ENCODE measurements at regions not wholly inside any gene's neighbourhood (a gene's known extent, or its start where the extent isn't known, plus 50 kb on each side); places are given as distances from the start of the nearest gene placed in this dataset.
A peak's percentile ranks its signal among the peaks of the same experiment; 100 is the strongest.
"Not testable (repeated sequence)": the region's sequence is repeated elsewhere in the genome, so short reads cannot be mapped to it uniquely, and the experiment has no call there.

DNA sequence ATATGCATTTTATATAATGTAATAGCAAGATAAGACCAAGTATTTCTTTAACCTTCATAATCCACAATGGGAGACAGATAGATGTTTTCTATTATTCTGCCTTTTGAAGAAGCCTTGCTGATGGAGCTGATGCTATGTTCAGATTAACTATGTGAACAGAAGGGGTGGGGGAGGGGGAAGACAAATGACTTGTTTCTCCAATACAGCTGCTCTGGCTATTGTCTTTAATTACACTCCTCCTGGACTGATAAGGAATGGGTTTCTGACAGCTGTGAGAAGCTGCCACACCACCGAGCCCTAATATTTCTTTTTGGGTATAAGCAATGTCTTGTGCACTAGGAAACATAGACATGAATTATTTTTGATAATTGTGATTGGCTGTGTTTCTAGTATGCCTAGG lies 62.0 kb downstream of the CAVIN4 start:
- no peak for DNase-seq (ENCODE audit: low read depth)

DNA sequence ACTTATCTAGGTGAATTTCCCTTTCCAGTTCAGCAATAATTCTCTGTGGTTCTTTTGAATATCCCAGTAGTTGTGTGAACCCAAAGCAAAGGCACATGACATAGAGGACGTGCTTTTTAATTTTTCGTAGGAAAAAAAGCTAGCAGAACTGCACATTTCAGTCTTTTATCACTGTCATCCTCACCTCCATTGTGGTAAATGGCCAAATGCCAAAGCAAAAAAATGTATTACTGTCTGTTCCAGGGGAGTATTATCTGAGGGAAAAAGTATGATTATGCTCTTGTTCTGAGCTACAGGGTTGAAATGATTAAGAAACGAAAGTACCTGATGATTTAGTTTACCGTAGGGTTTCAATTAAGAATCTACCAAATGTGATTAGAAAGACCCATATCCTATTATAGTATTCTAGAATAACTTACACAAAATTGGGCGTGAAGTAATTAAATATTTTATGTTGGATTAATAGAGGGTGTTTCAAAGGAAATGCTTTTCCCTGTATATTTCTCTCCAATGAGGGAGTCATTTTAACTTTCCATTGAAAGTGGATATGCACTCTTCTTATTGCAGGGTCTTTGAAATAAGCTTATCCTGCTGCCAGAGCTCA lies 62.7 kb downstream of the CAVIN4 start:
- peak; percentile 4 for DNase-seq (ENCODE audit: low read depth)

DNA sequence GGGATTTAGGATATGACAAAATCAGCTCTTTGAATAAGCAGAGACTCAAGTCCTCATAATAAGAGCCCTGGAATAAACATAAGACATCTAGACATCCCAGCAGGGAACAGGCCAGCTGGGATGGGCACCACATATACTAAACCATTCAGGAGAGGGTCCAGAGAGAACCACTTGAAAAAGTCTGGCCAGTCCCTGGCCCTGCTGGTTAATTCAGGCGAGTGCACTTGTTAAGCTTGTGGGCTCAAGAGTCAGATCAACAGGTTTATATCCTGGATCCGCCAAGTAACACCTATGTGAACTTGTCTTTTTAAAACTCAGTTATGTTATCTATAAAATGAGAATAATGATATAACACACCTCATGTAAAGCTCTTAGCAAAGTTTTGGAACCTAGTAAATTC lies 63.3 kb downstream of the CAVIN4 start:
- no peak for DNase-seq (ENCODE audit: low read depth)

DNA sequence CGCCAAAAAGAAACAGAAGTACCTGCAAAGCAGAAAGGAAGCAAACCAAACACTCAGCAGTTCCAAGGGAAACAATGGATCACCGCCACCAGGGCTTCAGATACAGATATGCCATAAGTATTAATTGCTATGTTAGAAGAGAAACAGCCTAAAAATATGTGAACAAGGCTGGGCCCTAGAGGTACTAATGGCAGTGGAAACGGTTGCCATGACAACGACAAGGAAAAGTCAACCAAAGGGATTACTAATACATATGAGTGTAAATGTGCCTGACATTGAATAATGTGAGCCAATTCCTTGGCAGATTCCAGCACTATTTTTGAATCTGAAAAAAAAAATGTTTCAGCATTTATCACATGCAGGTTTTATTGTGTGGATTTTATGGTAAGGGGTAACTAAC lies 75.0 kb downstream of the CAVIN4 start:
- no peak for DNase-seq (ENCODE audit: low read depth)

- no peak for DNase-seq (ENCODE audit: low read depth)
Measured at GRCh38 chr9:100653643-100654334, 75.9 kb downstream of the CAVIN4 start.

DNA sequence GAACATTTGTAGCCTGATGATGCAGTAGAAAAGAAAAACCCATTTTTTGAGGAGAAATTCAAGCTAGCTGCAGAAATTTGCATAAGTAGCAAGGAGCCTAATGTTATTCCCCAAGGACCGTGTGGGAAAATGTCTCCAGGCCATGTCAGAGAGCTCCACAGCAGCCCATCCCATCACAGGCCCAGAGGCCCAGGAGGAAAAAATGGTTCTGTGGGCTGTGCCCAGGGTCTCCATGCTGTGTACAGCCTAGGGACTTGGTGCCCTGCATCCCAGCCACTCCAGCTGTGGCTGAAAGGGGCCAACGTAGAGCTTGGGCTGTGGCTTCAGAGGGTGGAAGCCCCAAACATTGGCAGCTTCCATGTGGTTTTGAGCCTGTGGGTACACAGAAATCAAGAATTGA lies 79.0 kb downstream of the CAVIN4 start:
- not testable (repeated sequence) for DNase-seq (ENCODE audit: low read depth)

GRCh38 chr9:100661668-100662067 lies 83.8 kb downstream of the CAVIN4 start:
- no peak for DNase-seq (ENCODE audit: low read depth)

GRCh38 chr9:100662122-100662521 lies 84.2 kb downstream of the CAVIN4 start:
- no peak for DNase-seq (ENCODE audit: low read depth)

DNA sequence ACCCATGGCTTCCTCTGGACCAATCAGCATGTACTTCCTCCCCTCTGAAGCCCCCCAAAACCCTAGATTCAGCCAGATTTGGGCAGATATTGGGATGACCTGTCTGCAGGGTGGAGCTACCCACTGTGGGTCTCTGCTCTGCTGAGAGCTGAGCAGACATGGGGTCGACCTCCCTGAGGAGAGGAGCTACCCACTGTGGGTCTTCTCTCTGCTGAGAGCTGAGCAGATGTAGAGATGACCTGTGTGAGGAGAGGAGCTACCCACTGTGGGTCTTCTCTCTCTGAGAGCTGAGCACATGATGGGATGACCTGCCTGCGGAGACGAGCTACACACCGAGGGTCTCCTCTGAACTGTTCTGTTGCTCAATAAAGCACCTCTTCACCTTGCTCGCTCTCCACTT lies 89.6 kb downstream of the CAVIN4 start:
- no peak for DNase-seq (ENCODE audit: low read depth)

DNA sequence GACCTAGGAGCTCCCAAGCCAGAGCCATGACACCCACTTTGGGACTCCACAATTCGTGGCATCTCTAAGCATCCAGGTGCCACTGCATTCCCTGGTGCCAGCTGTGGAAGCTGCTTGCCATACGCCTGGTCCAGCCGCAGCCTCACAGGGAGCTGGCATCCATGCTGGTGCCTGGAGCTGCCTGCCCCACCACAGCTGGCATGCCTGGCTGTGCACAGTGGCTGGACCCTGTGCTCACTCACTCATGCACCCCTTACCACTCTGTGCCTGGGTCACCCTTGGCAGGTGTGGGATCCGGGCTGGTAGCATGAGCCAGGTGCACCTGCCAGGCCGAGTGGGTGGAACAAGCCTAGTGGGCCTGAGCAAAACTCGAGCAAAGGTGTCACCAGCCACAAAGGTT lies 90.1 kb downstream of the CAVIN4 start:
- DNase-seq (ENCODE audit: low read depth), result no peak

DNA sequence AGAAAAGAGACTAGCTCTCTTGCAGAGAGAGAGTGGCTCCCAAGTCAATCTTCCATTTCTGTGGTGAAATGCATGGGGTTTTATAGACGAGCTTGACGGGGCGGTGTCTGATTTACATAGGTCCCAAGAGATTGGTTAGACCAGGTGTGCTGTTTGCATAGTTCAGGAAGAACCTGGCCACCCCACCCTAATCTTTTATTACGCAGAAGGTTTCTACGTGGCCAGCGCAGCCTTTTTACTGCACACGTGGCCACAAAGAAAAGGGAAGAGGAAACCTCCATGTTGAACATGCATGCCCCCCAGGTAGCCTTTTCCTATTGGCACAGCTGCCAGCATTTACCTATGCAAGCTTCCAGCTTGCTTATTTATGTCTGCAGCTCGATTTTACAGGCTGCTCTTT lies 92.1 kb downstream of the CAVIN4 start:
- DNase-seq (ENCODE audit: low read depth), result no peak

DNA sequence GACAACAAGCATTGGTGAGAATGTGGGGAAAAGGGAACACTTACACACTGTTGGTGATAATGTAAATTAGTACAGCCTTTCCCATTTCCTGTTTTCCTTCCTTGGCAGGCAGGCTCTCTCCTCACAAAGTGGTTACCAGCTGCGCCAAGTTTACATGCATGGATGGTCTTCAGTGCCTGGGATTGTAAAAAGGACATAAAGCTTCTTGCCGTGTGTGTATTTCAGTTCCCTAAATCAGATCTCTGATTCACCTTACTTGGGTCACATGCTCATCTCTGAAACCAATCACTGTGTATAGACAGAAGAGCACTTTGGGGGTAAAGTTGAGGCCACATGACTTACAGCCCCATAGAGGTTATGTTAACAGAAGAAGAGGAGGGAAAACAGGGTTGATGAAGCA lies 92.8 kb downstream of the CAVIN4 start:
- DNase-seq (ENCODE audit: low read depth), result no peak

- DNase-seq (ENCODE audit: low read depth), result no peak
Measured at GRCh38 chr9:100671898-100672297, 94.0 kb downstream of the CAVIN4 start.

- DNase-seq (ENCODE audit: low read depth), result no peak
Measured at GRCh38 chr9:100673249-100673648, 95.4 kb downstream of the CAVIN4 start.

DNA sequence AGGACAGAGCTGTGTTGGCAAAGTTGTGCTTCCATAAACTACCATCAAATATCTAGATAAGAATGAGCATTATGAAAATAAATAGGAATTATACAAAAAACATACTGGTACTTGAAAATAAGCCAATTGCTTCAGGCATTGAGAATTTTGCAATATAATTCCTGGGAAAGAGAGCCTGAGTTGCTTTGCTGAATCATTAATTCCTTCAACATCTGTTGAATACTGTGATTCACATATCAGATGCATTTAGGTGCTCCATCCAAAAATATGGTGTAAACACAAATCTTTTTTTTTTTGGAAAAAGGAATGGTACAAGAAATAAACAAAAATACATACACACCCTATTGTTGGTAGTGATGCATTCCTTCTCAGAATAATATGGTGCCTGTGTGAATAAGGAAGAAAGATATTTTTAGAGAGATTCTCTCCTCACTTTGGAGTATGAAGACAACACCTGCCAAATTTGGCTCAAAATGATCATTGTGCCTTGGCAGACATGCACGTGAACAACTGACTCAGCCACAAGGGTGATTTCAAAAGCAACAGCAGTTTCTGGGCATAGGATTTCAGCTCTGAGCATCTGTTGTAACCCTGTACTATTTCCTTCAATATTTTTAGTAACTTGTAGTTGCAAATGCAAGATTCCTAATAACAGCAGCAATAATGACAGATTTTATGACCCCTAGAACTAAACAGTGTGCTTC lies 96.7 kb downstream of the CAVIN4 start:
- DNase-seq (ENCODE audit: low read depth), result no peak

DNA sequence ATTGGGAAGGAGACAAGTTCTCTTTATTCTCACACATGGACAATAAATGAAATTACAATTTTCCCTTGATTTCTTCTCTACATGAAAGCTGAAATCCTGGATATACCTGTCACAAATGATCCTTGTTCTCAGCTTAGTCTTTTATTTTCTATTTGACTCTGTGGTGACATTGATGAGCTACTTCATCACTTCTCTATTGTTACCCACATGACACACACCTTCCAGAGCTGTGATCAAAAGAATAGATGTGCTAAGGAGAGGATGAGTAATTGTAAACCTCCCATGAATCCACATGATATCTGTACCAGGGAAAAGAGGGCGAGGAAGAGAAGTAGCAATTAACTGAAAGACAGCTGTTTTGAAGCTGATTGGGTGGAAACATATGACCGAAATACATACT lies 102.0 kb downstream of the CAVIN4 start:
- DNase-seq (ENCODE audit: low read depth), result no peak

- DNase-seq (ENCODE audit: low read depth), result no peak
Measured at GRCh38 chr9:100686420-100686819, 108.5 kb downstream of the CAVIN4 start.

GRCh38 chr9:100689635-100690034 lies 111.8 kb downstream of the CAVIN4 start:
- no peak for DNase-seq (ENCODE audit: low read depth)

- DNase-seq (ENCODE audit: low read depth), result no peak
Measured at GRCh38 chr9:100690438-100690837, 112.6 kb downstream of the CAVIN4 start.

GRCh38 chr9:100697339-100697738 lies 119.5 kb downstream of the CAVIN4 start:
- no peak for DNase-seq (ENCODE audit: low read depth)

DNA sequence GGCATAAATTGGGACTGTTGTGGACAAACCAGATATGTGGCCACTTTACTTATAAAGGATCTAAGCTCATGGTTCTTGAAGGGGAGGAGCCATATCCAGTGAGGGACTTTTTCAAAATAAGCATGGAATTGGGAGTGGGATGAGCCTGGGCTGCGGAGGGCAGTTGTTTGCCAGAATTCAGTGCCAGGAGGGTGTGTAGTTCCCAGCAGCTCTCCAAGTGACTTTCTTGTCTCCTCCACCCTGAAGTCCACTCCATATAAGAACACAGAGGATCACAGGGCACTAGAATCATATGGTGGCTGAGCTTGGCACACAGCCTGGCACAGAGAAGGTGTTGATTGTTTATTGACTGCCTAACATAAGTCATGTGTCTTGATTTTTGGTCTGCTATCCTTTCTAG lies 121.1 kb downstream of the CAVIN4 start:
- DNase-seq (ENCODE audit: low read depth), result no peak

DNA sequence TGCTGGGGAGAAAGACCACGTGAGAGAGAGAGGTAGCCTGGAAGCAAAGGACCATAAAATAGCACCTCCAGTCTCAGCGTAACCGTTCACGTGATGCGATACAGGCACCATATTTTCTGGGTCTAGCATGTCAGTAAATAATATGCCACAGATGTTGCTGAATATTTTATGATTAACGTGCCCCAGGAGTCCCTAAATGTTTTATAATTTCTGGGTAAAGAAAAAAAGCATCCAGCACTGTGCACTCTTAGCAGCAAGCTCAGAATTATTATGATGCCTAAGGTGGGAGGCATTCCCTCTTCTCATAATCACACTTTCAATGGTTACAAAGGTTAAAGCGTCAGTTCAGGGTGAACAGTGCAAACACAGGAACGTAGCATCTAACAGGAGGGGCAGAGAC lies 121.8 kb downstream of the CAVIN4 start:
- DNase-seq (ENCODE audit: low read depth), result no peak

- DNase-seq (ENCODE audit: low read depth), result peak; percentile 6
Measured at GRCh38 chr9:100700689-100701318, 122.9 kb downstream of the CAVIN4 start.
